GM06990 (cell line): ENCODE measurements at regions not wholly inside any gene's neighbourhood (a gene's known extent, or its start where the extent isn't known, plus 50 kb on each side); places are given as distances from the start of the nearest gene placed in this dataset.

ENCODE experiments used
- DNase-seq: peaks from one replicate; pipeline ENCODE4 v3.0.0-alpha.2; 2011; ENCODE audit not compliant: insufficient read length; ENCODE audit errors: extremely low read depth
- H3K27me3 ChIP-seq: replicated peaks from 2 replicates; pipeline ENCODE4 v1.6.0; 2011; ENCODE audit warnings: low read length; ENCODE audit not compliant: control insufficient read depth, insufficient read depth
- H3K36me3 ChIP-seq: 2 replicates; pipeline ENCODE4 v1.5.1; 2011; ENCODE audit warnings: low read length; ENCODE audit not compliant: control insufficient read depth, insufficient read depth
- H3K4me3 ChIP-seq: replicated peaks from 2 replicates; pipeline ENCODE4 v1.5.1; 2011; ENCODE audit warnings: low read depth, mild to moderate bottlenecking, control low read depth, low read length
- CTCF ChIP-seq: IDR thresholded peaks from 2 replicates; pipeline ENCODE4 v1.5.1; 2011; ENCODE audit warnings: low read length, control low read depth, mild to moderate bottlenecking, inconsistent platforms; ENCODE audit not compliant: insufficient read depth, poor library complexity, severe bottlenecking

- Histone ChIP-seq H3K27me3 (no peaks in the 10 kb centered on the region; the same call in 1 of the 2 replicates), H3K4me3 (no peak overlapping the region), H3K36me3 (no peaks in the 10 kb centered on the region)
- no peak for DNase-seq
- no peak for TF ChIP-seq CTCF
Measured at GRCh38 chr2:109681633-109682380, 67.6 kb downstream of the SOWAHC start.

- Histone ChIP-seq H3K4me3 (no peak overlapping the region), H3K36me3 (no peaks in the 10 kb centered on the region), H3K27me3 (no peaks in the 10 kb centered on the region)
- no peak for TF ChIP-seq CTCF
- no peak for DNase-seq
Measured at GRCh38 chr2:109683452-109683851, 69.3 kb downstream of the SOWAHC start.

GRCh38 chr2:109685453-109685852, 71.3 kb downstream of the SOWAHC start:
- H3K27me3 ChIP-seq: no peaks in the 10 kb centered on the region

GRCh38 chr2:109686921-109687320, 72.8 kb downstream of the SOWAHC start:
- no peak overlapping the region for H3K4me3 ChIP-seq
- DNase-seq: no peak
- no peaks in the 10 kb centered on the region for H3K27me3 ChIP-seq
- no peaks in the 10 kb centered on the region for H3K36me3 ChIP-seq
- no peak for TF ChIP-seq CTCF

More at GRCh38 chr2:109685453-109685852, 71.3 kb downstream of the SOWAHC start:
- DNase-seq: no peak
- Histone ChIP-seq H3K36me3 (no peaks in the 10 kb centered on the region), H3K4me3 (no peak overlapping the region)
- no peak for TF ChIP-seq CTCF

- H3K27me3 ChIP-seq: no peaks in the 10 kb centered on the region
- DNase-seq: no peak
- TF ChIP-seq CTCF: no peak
- H3K36me3 ChIP-seq: no peaks in the 10 kb centered on the region
- H3K4me3 ChIP-seq: no peak overlapping the region
Measured at GRCh38 chr2:109689182-109689930, 75.2 kb downstream of the SOWAHC start.
